HG02759 (cell line): ENCODE measurements at regions not wholly inside any gene's neighbourhood (a gene's known extent, or its start where the extent isn't known, plus 50 kb on each side); places are given as distances from the start of the nearest gene placed in this dataset.
"Not testable (repeated sequence)": the region's sequence is repeated elsewhere in the genome, so short reads cannot be mapped to it uniquely, and the experiment has no call there.

Source experiments
- ATAC-seq: cut with Tn5 transposase; IDR thresholded peaks from one replicate; pipeline ENCODE4 v1.9.1; 2021; ENCODE audit warnings: mild to moderate bottlenecking, moderate library complexity; ENCODE audit not compliant: unreplicated experiment

DNA sequence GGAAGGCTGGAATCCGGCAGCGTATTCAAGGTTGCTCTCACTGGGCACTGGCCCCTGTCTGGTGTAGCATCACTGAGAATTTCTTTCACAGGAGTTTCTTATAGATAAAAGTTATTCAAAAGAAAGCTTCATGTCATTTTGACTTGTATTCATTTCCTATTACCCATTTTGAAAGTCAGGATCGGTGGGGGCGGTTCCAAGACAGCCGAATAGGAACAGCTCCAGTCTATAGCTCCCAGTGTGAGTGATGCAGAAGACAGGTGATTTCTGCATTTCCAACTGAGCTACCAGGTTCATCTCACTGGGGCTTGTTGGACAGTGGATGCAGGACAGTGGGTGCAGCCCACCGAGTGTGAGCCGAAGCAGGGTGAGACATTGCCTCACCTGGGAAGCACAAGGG, 51.5 kb upstream of the CDC42EP3 start:
- ATAC-seq, result not testable (repeated sequence)

DNA sequence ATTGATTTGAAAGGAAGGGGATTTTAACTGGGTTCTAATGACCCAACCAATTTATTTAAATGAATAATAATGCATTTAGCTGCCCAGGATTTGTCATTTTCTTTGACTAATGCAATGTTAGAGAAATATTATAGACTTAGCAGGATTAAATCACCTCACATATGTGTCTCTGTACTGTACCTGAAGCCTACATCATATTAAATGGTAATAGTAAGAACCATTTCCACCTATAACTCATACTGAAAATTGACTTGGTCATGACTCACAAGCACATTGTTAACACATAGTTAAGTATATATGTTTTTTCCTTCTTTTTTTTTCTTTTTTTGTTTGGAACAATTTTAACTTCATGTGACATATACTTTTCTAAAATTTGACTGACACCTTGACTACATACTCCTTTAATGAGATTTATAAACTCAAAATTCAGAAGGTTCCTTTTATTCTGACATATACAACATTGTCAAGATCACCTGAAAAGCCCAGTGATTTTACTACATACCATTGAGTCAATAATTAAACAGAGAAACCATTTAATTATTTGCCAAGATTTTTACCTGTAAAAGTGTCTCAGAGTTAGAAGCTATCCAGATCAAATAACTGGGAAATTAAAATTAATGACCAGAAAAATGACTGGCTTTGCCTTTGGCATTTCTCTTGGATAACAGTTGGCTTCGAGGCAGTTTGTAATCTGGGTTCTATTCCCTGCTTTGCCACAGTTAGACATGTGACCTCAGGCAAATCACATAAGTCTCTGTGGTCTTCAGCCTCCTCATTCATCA, 58.8 kb upstream of the CDC42EP3 start:
- ATAC-seq, result no peak

- ATAC-seq, result not testable (repeated sequence)
Observed at GRCh38 chr2:37732412-37732811, 61.0 kb upstream of the CDC42EP3 start.

DNA sequence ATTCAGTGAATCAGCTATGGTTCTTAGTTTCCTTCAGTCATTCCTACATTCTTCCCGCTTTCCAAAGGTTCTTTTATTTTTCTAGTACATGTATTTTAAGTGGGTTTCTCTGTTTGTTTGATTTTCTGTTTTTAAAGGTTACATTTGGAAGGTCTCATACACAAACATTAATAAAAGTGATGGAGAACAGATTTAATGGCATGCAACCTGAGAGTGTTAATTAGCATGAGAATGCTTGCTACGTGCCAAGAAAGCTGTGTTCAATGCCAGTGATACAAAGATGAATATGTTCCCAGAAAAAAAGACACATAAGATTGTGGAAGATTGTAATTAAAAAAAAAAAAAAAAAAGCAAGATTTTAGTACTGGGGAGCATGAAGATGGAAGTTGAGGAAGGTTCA, 61.8 kb upstream of the CDC42EP3 start:
- ATAC-seq, result no peak

DNA sequence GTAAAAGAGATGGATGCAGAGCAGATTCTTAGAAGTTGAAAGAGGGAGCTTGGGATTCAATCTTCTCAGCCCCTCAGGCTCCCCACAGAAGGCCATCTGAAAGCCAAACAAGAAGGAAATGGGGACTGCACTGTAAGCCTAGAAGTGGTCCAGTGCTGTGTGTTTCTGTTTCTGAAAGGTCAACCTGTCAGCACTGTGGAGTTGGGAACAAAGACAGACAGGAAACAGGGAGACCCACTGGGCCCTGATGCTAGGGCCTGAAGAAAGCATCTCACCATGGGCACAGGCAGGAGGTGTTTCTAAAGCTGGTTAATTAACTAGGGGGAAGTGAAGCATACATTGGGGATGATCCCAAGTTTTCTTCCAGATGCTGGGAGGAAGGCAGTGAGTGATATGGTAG, 62.5 kb upstream of the CDC42EP3 start:
- ATAC-seq, result not testable (repeated sequence)

GRCh38 chr2:37734891-37735523, 63.6 kb upstream of the CDC42EP3 start:
- ATAC-seq, result not testable (repeated sequence)

DNA sequence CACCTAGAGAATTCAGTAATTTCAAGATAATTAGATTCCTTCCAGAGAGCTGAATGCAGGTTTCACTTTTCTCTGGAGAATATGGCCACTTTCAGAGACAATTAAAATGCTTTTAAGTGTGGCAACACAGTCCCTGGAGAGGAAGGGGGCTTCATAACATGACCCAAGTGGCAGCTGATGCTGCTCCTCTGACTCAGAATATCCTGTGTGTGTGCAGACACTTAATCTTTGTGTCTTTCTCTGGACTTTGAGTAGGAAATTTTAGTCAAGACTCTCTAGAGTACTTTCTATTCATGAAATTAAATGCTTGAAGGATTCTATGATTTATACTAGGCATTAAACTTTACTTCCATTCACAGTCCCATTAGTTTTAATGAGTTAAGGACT, 64.1 kb upstream of the CDC42EP3 start:
- not testable (repeated sequence) for ATAC-seq

DNA sequence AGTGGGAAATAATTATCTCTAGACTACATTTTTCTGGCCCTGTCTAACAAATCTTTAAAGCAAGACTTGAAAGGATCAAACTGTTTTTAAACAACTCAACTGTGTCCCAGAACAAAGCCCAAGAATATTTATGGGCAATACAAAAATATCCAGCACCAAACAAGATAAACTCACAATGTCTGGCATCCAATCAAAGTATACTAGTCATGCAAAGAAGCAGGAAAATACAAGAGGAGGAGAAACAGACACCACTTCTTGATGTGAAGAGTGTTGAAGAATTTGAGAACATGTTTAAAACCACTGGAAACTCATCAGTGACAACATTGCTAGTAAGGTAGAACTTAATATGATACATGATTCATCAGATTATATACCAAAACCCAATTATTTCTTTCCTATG, 66.1 kb upstream of the CDC42EP3 start:
- ATAC-seq, result no peak

DNA sequence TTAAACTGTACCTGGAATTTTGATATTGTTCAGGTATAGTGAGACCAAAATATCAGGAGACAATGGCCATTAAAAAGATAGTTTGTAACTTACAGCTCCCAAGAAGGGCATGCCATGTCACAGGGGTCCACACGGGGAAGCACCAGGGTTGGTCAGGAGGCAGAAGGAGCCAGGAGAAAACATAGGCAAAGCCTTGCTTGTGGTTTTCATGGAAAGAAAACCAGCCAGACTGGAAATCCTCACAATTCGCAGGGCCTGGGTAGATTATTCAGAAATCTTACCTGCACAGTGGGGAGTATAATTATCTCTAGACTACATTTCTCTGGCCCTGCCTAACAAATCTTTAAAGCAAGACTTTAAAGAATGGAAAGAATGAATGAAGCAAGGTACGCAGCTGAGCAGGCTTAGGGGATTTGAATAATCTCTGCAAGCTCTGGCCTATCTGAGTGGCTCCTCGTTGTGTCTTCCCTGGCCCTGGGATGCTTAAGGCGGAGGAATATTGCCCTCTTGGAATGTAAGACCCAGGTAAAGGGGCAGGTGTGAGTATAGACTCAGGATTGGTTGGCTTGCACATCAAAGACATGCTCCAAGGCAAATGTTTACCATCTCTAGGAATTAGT, 66.9 kb upstream of the CDC42EP3 start:
- ATAC-seq, result no peak

- no peak for ATAC-seq
Observed at GRCh38 chr2:37739153-37739552, 67.7 kb upstream of the CDC42EP3 start.

GRCh38 chr2:37740164-37740739, 68.8 kb upstream of the CDC42EP3 start:
- ATAC-seq, result no peak

DNA sequence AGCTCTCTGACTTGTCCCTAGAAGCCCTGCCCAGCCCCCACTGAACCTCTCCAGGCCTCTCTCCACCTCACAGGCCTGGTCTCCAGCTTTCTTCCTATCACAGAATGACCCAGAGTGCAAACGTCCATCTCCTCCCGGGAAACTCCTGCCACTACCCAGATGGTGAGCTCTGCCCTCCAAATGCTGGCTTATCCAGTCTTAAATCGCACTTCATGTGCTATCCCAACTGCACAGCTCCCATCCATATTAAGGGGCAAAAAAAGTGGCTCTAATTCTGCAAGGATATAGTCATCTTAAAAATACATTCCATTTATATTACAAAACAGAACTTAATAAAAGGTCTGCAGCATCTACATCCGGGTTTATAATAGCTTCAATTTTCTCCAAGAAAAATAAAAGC, 70.8 kb upstream of the CDC42EP3 start:
- no peak for ATAC-seq

DNA sequence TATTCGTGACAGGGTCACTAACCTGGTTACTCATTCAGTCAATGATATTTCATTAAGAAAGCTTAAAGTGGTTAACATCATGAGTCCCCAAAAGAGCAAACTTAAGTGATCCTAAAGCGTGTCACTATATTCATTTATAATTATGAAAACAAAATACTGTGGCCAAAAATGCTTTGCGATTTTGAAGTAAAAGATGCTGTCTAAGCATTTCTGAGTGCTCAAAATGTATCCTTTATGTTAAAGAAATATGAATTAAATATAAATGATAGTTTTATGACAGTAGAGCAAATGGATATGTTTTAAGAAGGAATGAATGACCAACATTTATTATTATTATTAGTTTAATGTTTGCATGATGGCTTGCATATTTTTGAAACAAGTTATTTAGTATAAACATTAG, 72.6 kb upstream of the CDC42EP3 start:
- no peak for ATAC-seq

- ATAC-seq, result not testable (repeated sequence)
Observed at GRCh38 chr2:37744961-37745360, 73.5 kb upstream of the CDC42EP3 start.

DNA sequence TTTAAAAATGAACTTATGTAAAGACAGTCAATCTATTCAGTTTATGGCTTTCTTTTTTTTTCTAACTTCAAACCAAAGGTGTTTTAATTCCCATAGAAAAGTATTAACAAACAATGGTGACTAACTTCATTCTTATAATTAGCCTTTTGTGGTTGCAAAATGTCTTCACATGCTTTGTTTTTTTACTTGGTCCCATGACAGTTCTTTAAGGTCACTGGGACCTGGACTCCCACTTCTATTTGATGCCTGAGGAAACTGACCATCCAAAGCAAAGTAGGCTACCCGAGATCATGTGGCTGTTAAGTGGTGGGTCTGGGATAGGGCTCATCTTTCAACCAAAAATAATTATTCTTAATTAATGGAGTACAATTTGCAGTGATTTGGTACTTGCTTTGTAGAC, 74.6 kb upstream of the CDC42EP3 start:
- ATAC-seq, result not testable (repeated sequence)

- no peak for ATAC-seq
Observed at GRCh38 chr2:37746883-37747282, 75.4 kb upstream of the CDC42EP3 start.

DNA sequence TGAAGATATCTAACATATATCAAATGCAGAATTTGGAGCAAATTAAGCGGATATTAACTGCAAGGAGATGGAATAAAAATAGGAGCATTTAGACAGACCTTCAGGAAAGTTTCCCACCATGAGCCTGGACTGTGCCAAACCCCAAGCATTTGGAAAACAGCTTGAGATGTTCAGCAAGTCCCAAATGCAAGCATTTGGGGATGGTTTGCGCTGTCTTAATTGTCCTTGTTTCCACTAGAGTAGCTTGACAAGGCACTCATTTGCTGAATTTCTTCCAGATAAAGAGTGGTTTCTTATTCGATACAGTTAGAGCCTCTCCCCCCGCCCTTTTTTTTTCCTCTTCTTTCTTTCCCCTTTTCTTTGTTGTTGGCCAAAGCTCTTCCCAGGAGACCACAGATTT, 77.1 kb upstream of the CDC42EP3 start:
- ATAC-seq, result no peak

DNA sequence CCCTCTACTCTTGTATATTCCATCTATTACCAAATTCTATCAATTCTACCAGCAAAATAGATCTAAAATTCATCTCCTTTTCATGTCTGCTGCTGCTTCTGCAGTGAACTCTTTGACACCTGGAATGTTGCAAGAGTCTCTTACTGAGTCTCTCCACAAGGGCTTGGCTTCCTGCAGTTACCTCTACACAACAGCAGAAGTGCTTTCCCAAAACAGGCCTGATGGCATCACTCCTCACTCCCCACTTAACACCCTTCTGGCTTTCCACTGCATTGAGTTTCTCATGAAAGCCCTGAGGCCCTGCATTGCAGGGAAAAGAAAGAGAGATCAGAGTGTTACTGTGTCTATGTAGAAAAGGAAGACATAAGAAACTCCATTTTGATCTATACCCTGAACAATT, 78.8 kb upstream of the CDC42EP3 start:
- not testable (repeated sequence) for ATAC-seq

GRCh38 chr2:37752766-37753165, 81.3 kb upstream of the CDC42EP3 start:
- no peak for ATAC-seq

DNA sequence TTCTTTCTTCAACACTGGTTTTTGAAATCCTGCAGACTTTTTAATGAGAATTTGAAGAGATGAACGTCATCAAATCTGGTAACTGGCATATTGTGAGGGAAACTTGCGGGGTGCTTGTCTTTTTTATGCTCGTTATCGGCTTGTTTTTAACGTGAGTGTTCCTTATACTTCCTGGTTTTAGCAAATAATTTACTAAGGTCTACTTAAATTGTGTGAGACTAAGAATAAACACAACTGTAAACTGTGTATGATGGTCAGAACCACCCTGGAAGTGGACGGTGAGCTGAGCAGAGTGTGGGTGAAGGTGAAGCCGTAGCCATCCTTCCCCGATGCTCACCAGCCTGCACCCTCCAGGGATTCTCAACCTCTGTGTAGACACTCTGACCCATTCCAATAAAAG, 82.3 kb upstream of the CDC42EP3 start:
- no peak for ATAC-seq

GRCh38 chr2:37755961-37756559, 84.6 kb upstream of the CDC42EP3 start:
- ATAC-seq, result not testable (repeated sequence)
